ENCODE measurements at regions not wholly inside any gene's neighbourhood (a gene's known extent, or its start where the extent isn't known, plus 50 kb on each side); places are given as distances from the start of the nearest gene placed in this dataset.

DNA sequence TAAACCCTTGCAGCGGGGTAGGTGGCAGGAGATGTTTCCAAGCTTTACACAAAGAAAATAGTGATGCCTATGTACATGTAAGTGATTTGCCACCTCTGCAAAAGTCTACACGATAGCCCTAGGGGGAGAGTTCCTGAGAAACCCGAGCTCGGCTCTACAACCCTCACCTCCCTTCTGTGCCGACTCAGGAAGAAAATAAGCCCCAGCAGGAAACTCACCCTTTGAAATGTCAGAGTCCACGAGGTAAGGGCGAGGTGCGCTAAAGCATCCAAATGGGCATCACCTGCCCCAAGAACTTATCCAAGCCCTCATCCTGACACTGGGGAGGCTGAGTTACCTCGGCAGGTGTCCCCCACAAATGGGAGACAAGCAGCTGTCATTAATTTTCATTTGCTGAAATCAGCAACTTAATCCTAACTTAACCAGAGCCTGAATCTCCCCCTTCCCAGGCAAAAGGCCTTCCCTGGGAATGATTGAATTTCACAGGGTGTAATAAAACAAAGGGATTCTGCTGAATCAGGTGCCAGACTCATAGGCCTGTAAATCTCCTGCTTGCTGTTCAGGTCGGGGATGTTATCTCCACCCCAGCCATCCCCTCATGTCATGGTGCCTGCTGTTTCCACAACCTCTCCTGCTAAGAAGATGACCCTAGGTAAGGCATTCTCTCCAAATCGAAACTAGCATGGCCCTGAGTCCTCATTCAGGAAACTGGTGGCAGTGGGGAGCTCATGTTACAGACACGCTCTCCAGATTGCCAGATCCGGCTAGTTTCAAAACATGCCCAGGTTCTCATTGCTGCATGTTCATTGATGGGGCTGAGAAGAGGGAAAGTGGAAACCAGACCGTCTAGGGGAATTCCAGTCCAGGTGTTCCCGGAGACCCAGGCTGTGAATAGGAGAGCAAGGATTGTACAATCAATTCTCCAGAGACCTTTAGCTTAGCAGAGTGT lies 105.3 kb upstream of the KIRREL3 start:
- no peak for DNase-seq (ENCODE audit: low read depth)
- TF ChIP-seq, protein P1, sequence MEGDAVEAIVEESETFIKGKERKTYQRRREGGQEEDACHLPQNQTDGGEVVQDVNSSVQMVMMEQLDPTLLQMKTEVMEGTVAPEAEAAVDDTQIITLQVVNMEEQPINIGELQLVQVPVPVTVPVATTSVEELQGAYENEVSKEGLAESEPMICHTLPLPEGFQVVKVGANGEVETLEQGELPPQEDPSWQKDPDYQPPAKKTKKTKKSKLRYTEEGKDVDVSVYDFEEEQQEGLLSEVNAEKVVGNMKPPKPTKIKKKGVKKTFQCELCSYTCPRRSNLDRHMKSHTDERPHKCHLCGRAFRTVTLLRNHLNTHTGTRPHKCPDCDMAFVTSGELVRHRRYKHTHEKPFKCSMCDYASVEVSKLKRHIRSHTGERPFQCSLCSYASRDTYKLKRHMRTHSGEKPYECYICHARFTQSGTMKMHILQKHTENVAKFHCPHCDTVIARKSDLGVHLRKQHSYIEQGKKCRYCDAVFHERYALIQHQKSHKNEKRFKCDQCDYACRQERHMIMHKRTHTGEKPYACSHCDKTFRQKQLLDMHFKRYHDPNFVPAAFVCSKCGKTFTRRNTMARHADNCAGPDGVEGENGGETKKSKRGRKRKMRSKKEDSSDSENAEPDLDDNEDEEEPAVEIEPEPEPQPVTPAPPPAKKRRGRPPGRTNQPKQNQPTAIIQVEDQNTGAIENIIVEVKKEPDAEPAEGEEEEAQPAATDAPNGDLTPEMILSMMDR (IDR thresholded peaks at IDR 0.05; ENCODE audit: low read depth, low read length, missing control alignments): no peak
- H3K4me3 ChIP-seq (ENCODE audit: low read depth, low read length): no peak overlapping the region

DNA sequence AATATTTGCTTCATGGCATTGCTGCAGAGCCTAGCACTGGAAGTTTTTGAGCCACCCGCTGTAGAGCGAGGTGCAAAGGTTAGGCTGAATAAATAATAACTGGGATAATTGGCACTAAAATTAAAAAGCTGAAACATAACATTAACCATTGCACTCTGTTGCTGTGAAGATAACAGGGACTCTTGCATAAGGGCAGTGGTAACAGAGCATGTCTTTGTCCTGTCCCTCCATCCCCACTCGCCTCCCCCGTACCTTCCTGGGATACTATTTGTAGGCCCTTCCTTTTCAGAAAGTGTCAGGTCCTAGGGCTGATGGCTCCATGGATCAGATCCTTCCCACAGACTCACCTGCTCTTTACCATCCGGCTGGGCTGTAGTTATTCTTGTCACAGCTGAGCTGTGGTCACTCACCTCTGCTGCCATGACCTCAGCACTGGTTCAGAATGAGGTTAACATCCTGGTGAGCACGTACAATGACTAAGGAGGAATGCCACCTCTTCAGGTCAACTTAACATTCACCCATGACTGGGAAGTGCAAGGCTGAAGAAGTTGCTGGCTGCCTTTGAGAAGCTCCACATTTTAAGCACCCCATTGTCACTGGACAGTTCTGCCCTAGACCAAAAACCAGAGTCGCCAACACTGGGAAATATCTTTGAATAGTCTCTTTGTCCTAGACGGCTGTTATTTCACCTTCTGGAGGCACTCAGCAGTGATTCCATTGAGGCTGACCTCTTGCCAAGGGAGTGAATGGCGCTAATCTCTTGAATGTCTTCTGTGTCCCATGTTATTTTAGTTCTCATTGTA lies 103.2 kb upstream of the KIRREL3 start:
- DNase-seq (ENCODE audit: low read depth): no peak
- TF ChIP-seq, protein P1 (IDR thresholded peaks at IDR 0.05; ENCODE audit: low read depth, low read length, missing control alignments): no peak
- no peak overlapping the region for H3K4me3 ChIP-seq (ENCODE audit: low read depth, low read length)

DNA sequence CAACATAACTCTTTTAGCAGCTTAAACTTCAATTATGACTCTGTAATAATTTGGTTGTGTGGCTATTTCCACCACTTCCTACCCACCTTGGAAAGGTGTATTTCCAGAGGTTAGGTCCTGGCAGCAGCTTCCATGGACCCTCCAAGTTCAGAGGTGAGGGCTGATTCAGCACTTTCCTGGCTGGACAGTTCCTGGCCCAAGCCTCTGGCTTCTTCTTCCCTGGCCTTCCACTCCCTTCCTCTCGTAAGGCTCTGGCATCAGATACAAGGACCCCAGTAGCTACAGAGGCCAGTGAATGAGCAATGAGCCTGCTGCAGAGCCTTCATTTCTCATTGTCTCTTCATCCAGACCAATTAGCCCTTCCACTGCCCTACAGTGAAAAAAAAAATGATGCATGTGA lies 98.1 kb upstream of the KIRREL3 start:
- TF ChIP-seq, protein P1 (IDR thresholded peaks at IDR 0.05; ENCODE audit: low read depth, low read length, missing control alignments): no peak
- no peak overlapping the region for H3K4me3 ChIP-seq (ENCODE audit: low read depth, low read length)
- DNase-seq (ENCODE audit: low read depth): no peak

DNA sequence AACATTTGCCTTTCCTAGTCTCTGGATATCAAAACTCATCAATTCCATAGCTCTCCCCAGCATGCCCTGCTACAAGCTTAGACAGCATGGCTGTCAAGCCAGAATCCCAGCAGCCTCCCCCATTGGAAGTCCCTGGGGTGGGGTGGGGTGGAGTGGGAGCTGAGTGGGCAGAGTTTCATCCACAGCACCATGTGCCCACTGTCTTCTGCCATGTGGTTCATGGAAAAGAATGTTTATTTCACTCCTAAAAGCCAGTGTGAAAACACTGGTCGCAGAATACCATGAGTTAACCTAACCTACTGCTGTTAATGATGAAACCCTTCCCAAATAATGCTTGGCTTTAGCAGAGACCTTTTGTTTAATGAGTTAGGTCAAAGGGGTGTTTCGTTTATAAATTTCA lies 80.2 kb upstream of the KIRREL3 start:
- TF ChIP-seq, protein P1 (IDR thresholded peaks at IDR 0.05; ENCODE audit: low read depth, low read length, missing control alignments): no peak
- DNase-seq (ENCODE audit: low read depth): no peak
- H3K4me3 ChIP-seq (ENCODE audit: low read depth, low read length): no peak overlapping the region

DNA sequence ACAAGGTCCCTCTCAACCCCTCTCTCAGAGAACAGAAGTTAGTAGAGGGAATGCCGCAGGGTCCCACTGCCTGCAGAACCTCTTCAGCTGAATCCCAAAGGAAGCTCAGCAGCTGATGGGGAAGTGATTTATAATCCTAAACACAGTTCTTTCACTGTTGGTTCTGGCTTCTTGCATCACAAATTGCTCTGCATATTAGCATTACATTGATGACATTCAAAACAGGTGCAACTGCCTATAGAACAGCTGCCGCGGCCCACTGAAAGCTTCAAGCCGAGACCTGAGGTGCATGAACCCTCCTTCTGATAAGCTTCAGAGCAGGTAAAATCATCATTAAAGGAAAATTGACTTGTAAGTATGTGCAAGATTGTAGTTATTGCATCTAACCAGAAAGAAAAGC lies 75.2 kb upstream of the KIRREL3 start:
- TF ChIP-seq, protein P1 (IDR thresholded peaks at IDR 0.05; ENCODE audit: low read depth, low read length, missing control alignments): no peak
- H3K4me3 ChIP-seq (ENCODE audit: low read depth, low read length): no peak overlapping the region
- DNase-seq (ENCODE audit: low read depth): no peak

DNA sequence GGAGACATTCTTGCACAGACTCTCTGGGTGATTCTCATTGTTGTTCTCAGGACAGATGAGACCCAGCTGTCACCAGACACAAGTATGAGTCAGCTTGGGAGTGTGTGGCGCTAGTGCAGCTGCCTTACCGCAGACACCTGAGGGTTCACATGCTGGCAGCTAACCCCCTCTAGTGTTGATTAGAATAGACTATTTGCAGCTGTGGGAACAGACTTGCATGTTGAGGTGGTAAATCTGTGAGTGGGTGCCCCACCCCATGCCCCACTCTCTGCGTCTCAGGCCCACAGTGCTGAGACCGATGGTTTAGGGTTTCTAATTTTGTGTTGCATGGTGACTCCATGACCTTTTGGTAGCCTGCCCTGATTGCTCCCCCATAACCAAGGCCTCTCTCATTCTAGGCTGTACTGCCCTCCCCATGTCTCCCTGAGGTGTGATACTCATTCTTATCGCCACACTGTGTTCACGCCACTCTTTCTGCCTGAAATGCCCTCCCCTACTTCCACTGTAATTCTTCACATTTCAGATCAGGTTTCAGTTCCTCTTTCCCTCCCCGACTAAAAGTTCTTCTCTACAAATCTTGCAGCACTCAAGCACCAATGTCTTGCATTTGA lies 73.7 kb upstream of the KIRREL3 start:
- TF ChIP-seq, protein P1 (IDR thresholded peaks at IDR 0.05; ENCODE audit: low read depth, low read length, missing control alignments): peak; percentile 68
- peak; percentile 83 for DNase-seq (ENCODE audit: low read depth)
- H3K4me3 ChIP-seq (ENCODE audit: low read depth, low read length): no peak overlapping the region

Measured in GM12864 (cell line).